ENCODE measurements at regions not wholly inside any gene's neighbourhood (a gene's known extent, or its start where the extent isn't known, plus 50 kb on each side); places are given as distances from the start of the nearest gene placed in this dataset.

DNA sequence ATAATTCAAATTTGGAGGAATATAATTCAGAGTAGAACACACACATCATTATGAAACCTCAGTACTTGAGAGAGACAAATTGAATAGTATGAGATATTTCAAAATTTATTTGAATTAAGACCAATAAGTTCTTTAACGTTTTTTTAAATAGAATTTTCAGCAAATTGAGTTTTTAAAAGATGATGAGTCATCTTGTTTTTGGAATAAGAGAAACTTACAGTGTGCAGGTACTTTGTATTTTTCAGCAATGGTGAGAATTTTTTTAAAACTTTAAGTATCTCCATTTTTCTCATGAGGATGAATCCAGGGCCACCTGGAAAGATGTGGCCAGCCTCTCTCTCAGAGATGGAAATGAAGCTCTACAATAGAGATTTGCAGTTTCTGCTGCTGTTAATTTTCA, 1015.0 kb upstream of the TENM4 start:
- Histone ChIP-seq H3K27ac (no peak overlapping the region), H3K4me1 (no peaks in the 10 kb centered on the region), H3K9me3 (no peaks in the 10 kb centered on the region), H3K4me3 (no peak overlapping the region), H3K36me3 (no peaks in the 10 kb centered on the region), H3K27me3 (no peaks in the 10 kb centered on the region)
- DNase-seq = no peak
- TF ChIP-seq, protein P1, sequence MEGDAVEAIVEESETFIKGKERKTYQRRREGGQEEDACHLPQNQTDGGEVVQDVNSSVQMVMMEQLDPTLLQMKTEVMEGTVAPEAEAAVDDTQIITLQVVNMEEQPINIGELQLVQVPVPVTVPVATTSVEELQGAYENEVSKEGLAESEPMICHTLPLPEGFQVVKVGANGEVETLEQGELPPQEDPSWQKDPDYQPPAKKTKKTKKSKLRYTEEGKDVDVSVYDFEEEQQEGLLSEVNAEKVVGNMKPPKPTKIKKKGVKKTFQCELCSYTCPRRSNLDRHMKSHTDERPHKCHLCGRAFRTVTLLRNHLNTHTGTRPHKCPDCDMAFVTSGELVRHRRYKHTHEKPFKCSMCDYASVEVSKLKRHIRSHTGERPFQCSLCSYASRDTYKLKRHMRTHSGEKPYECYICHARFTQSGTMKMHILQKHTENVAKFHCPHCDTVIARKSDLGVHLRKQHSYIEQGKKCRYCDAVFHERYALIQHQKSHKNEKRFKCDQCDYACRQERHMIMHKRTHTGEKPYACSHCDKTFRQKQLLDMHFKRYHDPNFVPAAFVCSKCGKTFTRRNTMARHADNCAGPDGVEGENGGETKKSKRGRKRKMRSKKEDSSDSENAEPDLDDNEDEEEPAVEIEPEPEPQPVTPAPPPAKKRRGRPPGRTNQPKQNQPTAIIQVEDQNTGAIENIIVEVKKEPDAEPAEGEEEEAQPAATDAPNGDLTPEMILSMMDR (IDR thresholded peaks at IDR 0.05) = no peak
- intact Hi-C loops (cut with DNase I; ENCODE audit: low total_unique reads) = no loop called here

DNA sequence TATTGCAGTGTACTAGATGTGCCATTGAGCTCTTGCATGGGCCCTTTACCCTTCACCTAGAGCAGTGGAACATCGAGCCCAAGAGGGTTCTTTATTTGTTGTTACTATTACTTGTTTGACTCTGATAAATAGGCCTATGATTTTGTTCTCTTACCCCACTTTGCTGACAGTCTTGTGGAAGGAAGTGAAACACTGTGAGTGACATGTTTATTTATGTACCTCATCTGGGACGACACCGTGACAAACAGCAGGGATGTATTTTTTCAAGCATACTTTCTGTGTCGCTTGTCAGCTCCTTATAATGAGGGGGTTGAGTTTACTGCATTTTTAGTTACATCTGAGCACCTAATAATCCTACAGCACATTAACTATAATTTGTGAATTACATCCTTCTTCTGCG, 1010.3 kb upstream of the TENM4 start:
- intact Hi-C loops (cut with DNase I; ENCODE audit: low total_unique reads) = no loop called here
- TF ChIP-seq, protein P1 (IDR thresholded peaks at IDR 0.05) = no peak
- H3K4me1 ChIP-seq = no peaks in the 10 kb centered on the region

DNA sequence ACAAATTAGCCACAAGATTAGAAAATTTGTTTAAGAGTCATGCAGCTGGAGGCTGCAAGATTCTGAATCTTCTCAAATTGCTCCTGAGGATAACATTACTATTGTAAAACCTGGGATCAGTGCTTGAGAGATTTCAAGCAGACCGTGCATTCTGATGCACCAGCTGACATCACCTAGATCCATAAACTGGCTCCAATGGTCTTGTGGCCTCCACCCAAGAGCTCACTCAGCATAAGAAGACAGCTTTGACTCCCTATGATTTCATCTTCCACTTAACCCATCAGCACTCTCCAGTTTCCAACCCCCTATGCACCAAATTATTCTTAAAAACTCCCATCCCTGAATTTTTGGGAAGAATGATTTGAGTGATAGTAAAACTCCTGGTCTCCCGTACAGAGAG, 1007.9 kb upstream of the TENM4 start:
- Histone ChIP-seq H3K4me3 (no peak overlapping the region), H3K27me3 (no peaks in the 10 kb centered on the region), H3K4me1 (no peaks in the 10 kb centered on the region), H3K36me3 (no peaks in the 10 kb centered on the region), H3K27ac (no peak overlapping the region), H3K9me3 (no peaks in the 10 kb centered on the region)
- DNase-seq = no peak
- TF ChIP-seq, protein P1 (IDR thresholded peaks at IDR 0.05) = no peak
- intact Hi-C loops (cut with DNase I; ENCODE audit: low total_unique reads) = no loop called here

More for the DNA sequence above, 1010.3 kb upstream of the TENM4 start:
- no peak for DNase-seq
- Histone ChIP-seq H3K4me3 (no peak overlapping the region), H3K27me3 (no peaks in the 10 kb centered on the region), H3K36me3 (no peaks in the 10 kb centered on the region), H3K27ac (no peak overlapping the region), H3K9me3 (no peaks in the 10 kb centered on the region)

DNA sequence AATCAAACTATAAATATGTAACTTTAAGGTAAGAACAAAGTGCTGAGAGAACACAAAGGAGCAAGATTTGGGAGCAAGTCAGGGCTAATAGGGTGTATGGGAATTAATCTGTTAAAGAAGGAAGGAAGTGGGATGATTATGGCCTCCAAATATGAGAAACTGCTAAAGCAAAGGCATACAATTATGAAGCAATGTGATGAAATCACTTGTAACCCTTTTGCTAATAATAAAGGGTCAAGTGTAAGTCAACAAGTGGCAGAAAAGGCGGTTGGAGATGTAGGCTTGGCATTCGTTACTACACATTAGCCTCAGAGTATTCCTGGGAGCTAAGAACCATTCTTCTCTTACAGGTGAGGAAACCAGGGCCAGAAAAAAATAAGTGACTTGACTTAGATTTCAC, 1002.3 kb upstream of the TENM4 start:
- Histone ChIP-seq H3K9me3 (no peaks in the 10 kb centered on the region), H3K36me3 (no peaks in the 10 kb centered on the region), H3K27me3 (no peaks in the 10 kb centered on the region), H3K4me3 (no peak overlapping the region), H3K27ac (no peak overlapping the region), H3K4me1 (no peaks in the 10 kb centered on the region)
- DNase-seq = no peak
- intact Hi-C loops (cut with DNase I; ENCODE audit: low total_unique reads) = no loop called here
- TF ChIP-seq, protein P1 (IDR thresholded peaks at IDR 0.05) = no peak

DNA sequence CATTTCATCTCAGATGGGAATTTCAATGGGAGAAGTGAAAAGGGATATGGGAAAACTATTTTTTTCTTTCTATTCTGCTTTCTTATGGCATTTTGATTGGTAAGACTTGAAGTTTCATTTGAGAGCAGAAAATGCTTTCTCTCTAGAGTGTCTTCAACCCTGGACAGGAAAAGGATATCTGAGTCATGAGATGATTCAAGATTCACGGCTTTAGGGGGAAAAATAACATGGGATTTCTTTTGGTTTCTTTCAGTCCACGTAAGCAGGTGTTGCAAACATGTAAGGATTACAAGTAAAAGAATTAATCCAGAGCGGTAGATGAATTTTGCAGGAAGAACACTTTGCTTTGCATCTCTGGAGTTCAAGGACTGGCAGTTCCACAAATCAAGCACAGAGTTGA, 1001.0 kb upstream of the TENM4 start:
- TF ChIP-seq, protein P1 (IDR thresholded peaks at IDR 0.05) = no peak
- H3K27ac ChIP-seq = no peak overlapping the region
- H3K36me3 ChIP-seq = no peaks in the 10 kb centered on the region
- H3K4me1 ChIP-seq = no peaks in the 10 kb centered on the region
- H3K9me3 ChIP-seq = no peaks in the 10 kb centered on the region
- intact Hi-C loops (cut with DNase I; ENCODE audit: low total_unique reads) = no loop called here
- no peaks in the 10 kb centered on the region for H3K27me3 ChIP-seq
- DNase-seq = no peak
- no peak overlapping the region for H3K4me3 ChIP-seq

DNA sequence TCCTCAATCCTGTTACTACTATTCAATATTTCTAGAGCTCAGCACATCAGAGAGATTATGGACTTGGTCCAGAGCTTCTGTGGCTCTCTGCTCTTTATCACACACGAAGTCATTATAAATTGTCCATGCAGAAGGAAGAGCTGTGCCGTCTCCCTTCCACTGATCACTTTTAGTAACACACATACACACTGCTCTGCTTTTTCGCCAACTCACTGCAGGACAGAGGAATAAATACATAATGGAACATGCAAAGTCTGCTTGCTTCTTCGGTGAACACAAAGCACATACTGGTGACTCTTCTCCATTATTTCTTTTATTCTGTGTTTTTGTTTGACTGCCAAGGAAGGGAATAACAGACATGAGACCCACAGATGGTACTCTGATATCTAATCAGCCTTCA, 1000.0 kb upstream of the TENM4 start:
- H3K27me3 ChIP-seq = no peaks in the 10 kb centered on the region
- H3K36me3 ChIP-seq = no peaks in the 10 kb centered on the region
- TF ChIP-seq, protein P1 (IDR thresholded peaks at IDR 0.05) = no peak
- H3K9me3 ChIP-seq = no peaks in the 10 kb centered on the region
- H3K4me3 ChIP-seq = no peak overlapping the region
- DNase-seq = no peak
- intact Hi-C loops (cut with DNase I; ENCODE audit: low total_unique reads) = no loop called here
- no peak overlapping the region for H3K27ac ChIP-seq
- H3K4me1 ChIP-seq = no peaks in the 10 kb centered on the region

Data from tibial artery (tissue), 4 donors.